Sigmoid colon (tissue), 6 donors: ENCODE measurements at regions not wholly inside any gene's neighbourhood (a gene's known extent, or its start where the extent isn't known, plus 50 kb on each side); places are given as distances from the start of the nearest gene placed in this dataset.

Source experiments
- DNase-seq: peaks from one replicate; pipeline ENCODE4 v3.0.0-alpha.2; 2019
- H3K27ac ChIP-seq, 4 donors: fragments of 200-600 bp; sonication (generic); one replicate each; pipeline ENCODE4 v1.5.1; 2016 to 2019; ENCODE audit warnings: mild to moderate bottlenecking in 1 of 4
- H3K27me3 ChIP-seq, 3 donors: fragments of 200-600 bp; sonication (generic); one replicate each; pipeline ENCODE4 v1.5.1; 2019; ENCODE audit warnings: mild to moderate bottlenecking in 1 of 3
- H3K36me3 ChIP-seq, 4 donors: fragments of 200-600 bp; sonication (generic); one replicate each; pipeline ENCODE4 v1.5.1; 2016 to 2019
- H3K4me1 ChIP-seq, 4 donors: fragments of 200-600 bp; sonication (generic); one replicate each; pipeline ENCODE4 v1.5.1; 2017 to 2019
- H3K4me3 ChIP-seq, 4 donors: fragments of 200-600 bp; sonication (generic); one replicate each; pipeline ENCODE4 v1.5.1; 2017 to 2019; ENCODE audit warnings: mild to moderate bottlenecking in 2 of 4, moderate library complexity in 1 of 4
- H3K9me3 ChIP-seq, 4 donors: fragments of 200-600 bp in 3 of 4; sonication (generic) in 3 of 4; one replicate each; pipeline versions ENCODE4 v1.5.1 to v1.6.1; 2013 to 2019
- EP300 ChIP-seq, 4 donors: sonication (generic); formaldehyde crosslinking; IDR thresholded peaks; one replicate each; pipeline ENCODE4 v1.6.1; 2017; ENCODE audit warnings: antibody characterized with exemption in 4 of 4
- POLR2A ChIP-seq, 2 donors: fragments of 450-650 bp; IDR thresholded peaks; one replicate each; pipeline ENCODE4 v1.6.1; 2016; ENCODE audit warnings: antibody characterized with exemption in 2 of 2, mild to moderate bottlenecking in 2 of 2, moderate library complexity in 2 of 2
- POLR2AphosphoS5 ChIP-seq, 4 donors: sonication (generic); formaldehyde crosslinking; IDR thresholded peaks; one replicate each; pipeline ENCODE4 v1.6.1; 2017; ENCODE audit warnings: antibody characterized with exemption in 4 of 4
- WGBS, 2 donors: extraction: QIAGEN DNeasy Blood & Tissue Kit; methylation state at CpG; one replicate each; pipeline ENCODE4 v1.1.7; 2013; 5-methylcytosine and 5-hydroxymethylcytosine counted together
- intact Hi-C: fragments of 100-400 bp; cut with DNase I; formaldehyde crosslinking; loops from one replicate; pipeline ENCODE4 v1.15.1; 2023
- TF ChIP-seq, protein P1 (sequence below), 4 experiments: fragments of 450-650 bp in 3 of 4; fragments of 200-600 bp in 1 of 4; IDR thresholded peaks; one replicate each; pipeline ENCODE4 v1.5.1; 2016 to 2019; ENCODE audit warnings: antibody characterized with exemption in 4 of 4, mild to moderate bottlenecking in 3 of 4, moderate library complexity in 2 of 4
- donor health status: healthy with polysubstance abuse.
- donor health status: healthy.

GRCh38 chr3:79864077-79864476, 96.3 kb upstream of the ROBO1 start:
- no peaks in the 10 kb centered on the region for H3K36me3 ChIP-seq
- no peak for TF ChIP-seq POLR2A (IDR thresholded peaks at IDR 0.05)
- TF ChIP-seq, protein P1, sequence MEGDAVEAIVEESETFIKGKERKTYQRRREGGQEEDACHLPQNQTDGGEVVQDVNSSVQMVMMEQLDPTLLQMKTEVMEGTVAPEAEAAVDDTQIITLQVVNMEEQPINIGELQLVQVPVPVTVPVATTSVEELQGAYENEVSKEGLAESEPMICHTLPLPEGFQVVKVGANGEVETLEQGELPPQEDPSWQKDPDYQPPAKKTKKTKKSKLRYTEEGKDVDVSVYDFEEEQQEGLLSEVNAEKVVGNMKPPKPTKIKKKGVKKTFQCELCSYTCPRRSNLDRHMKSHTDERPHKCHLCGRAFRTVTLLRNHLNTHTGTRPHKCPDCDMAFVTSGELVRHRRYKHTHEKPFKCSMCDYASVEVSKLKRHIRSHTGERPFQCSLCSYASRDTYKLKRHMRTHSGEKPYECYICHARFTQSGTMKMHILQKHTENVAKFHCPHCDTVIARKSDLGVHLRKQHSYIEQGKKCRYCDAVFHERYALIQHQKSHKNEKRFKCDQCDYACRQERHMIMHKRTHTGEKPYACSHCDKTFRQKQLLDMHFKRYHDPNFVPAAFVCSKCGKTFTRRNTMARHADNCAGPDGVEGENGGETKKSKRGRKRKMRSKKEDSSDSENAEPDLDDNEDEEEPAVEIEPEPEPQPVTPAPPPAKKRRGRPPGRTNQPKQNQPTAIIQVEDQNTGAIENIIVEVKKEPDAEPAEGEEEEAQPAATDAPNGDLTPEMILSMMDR (IDR thresholded peaks at IDR 0.05): no peak
- TF ChIP-seq POLR2AphosphoS5 (IDR thresholded peaks at IDR 0.05): no peak
- no peak for TF ChIP-seq EP300 (IDR thresholded peaks at IDR 0.05)
- H3K27me3 ChIP-seq: no peaks in the 10 kb centered on the region
- no peaks in the 10 kb centered on the region for H3K9me3 ChIP-seq
- no peak overlapping the region for H3K4me3 ChIP-seq
- DNase-seq: no peak
- intact Hi-C loops: no loop called here
- no peak overlapping the region for H3K27ac ChIP-seq
- no peaks in the 10 kb centered on the region for H3K4me1 ChIP-seq

DNA sequence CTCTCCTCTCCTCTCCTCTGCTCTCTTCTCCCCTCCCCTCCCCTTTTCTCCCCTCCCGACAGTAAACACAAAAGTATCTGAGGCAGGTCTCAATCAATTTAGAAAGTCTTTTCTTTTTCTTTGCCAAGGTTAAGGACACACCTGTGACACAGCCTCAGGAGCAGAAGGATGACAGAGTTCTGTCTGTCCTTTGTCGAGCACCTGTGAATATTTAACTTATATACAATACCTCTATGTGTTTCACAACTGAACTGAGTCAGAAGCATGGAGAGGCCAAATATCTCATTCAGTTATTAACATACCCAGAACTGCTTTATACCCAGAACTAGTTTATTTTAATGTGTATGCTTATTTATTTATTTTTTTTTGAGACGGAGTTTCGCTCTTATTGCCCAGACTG, 81.1 kb upstream of the ROBO1 start:
- H3K9me3 ChIP-seq: no peaks in the 10 kb centered on the region
- H3K4me1 ChIP-seq: no peaks in the 10 kb centered on the region
- no peaks in the 10 kb centered on the region for H3K27me3 ChIP-seq
- no peak overlapping the region for H3K4me3 ChIP-seq
- no peak overlapping the region for H3K27ac ChIP-seq
- no peaks in the 10 kb centered on the region for H3K36me3 ChIP-seq
- no peak for TF ChIP-seq EP300 (IDR thresholded peaks at IDR 0.05)
- TF ChIP-seq, protein P1 (IDR thresholded peaks at IDR 0.05): no peak
- TF ChIP-seq POLR2A (IDR thresholded peaks at IDR 0.05): no peak
- no peak for TF ChIP-seq POLR2AphosphoS5 (IDR thresholded peaks at IDR 0.05)
- intact Hi-C loops: no loop called here
- WGBS, 2 donors: 26 to 76% methylated on average over 4 of the region's 4 CpGs
- no peak for DNase-seq

- WGBS, 2 donors: 49 to 56% methylated on average over 3 of the region's 3 CpGs
- Histone ChIP-seq H3K36me3 (no peaks in the 10 kb centered on the region), H3K4me1 (no peaks in the 10 kb centered on the region), H3K27me3 (no peaks in the 10 kb centered on the region), H3K4me3 (no peak overlapping the region), H3K9me3 (no peaks in the 10 kb centered on the region), H3K27ac (no peak overlapping the region)
- intact Hi-C loops: no loop called here
- TF ChIP-seq, protein P1 (IDR thresholded peaks at IDR 0.05): no peak
- no peak for TF ChIP-seq POLR2A (IDR thresholded peaks at IDR 0.05)
- no peak for TF ChIP-seq POLR2AphosphoS5 (IDR thresholded peaks at IDR 0.05)
- no peak for TF ChIP-seq EP300 (IDR thresholded peaks at IDR 0.05)
- no peak for DNase-seq
These were observed 80.1 kb upstream of the ROBO1 start for GRCh38 chr3:79847928-79848327.

DNA sequence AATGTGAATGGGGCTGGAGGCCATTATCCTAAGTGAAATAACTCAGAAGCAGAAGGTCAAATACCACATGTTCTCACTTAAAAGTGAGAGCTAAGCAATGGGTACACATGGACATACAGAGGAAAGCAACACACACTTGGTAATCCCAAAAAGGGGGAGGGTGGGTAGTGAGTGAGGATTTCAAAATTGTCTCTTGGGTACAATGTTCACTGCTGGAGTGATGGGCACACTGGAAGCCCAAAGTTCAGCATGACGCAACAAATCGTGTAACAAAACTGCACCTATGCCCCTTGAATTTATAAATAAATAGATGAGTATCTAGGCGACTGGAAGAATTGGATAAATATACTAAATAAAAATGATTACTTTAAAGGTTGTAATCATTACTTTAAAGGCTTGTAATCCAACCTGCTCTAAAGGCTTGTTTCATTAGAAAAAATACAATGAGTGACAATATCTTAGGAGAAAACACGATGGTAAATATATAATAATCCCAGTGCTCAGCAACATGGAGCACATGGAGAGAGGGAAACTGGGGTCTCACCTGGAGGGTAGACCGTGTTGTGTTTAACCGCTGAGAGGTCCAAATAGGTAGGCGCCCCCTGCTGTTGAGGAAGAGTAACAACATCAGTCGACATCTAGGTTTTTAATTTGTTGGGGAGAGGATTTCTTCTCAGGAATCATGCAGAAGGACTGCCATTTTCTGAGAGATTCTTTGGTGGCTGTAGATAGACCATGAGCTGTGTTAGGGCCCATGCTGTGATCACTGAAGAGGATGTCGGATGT, 78.5 kb upstream of the ROBO1 start:
- TF ChIP-seq EP300 (IDR thresholded peaks at IDR 0.05) (no peak), POLR2AphosphoS5 (IDR thresholded peaks at IDR 0.05) (no peak), POLR2A (IDR thresholded peaks at IDR 0.05) (no peak)
- TF ChIP-seq, protein P1 (IDR thresholded peaks at IDR 0.05): no peak
- H3K9me3 ChIP-seq: no peaks in the 10 kb centered on the region
- H3K4me1 ChIP-seq: no peaks in the 10 kb centered on the region
- intact Hi-C loops: no loop called here
- no peaks in the 10 kb centered on the region for H3K27me3 ChIP-seq
- H3K4me3 ChIP-seq: no peak overlapping the region
- 61 to 67% methylated on average over 9 of the region's 9 CpGs for WGBS, 2 donors
- DNase-seq: no peak
- H3K36me3 ChIP-seq: no peaks in the 10 kb centered on the region
- no peak overlapping the region for H3K27ac ChIP-seq

- H3K36me3 ChIP-seq: no peaks in the 10 kb centered on the region
- no peak for TF ChIP-seq EP300 (IDR thresholded peaks at IDR 0.05)
- no peak for TF ChIP-seq POLR2AphosphoS5 (IDR thresholded peaks at IDR 0.05)
- TF ChIP-seq, protein P1 (IDR thresholded peaks at IDR 0.05): no peak
- TF ChIP-seq POLR2A (IDR thresholded peaks at IDR 0.05): no peak
- no peak overlapping the region for H3K27ac ChIP-seq
- DNase-seq: no peak
- no peaks in the 10 kb centered on the region for H3K4me1 ChIP-seq
- 89 to 96% methylated on average over 4 of the region's 4 CpGs for WGBS, 2 donors
- no peak overlapping the region for H3K4me3 ChIP-seq
- H3K9me3 ChIP-seq: no peaks in the 10 kb centered on the region
- no peaks in the 10 kb centered on the region for H3K27me3 ChIP-seq
- intact Hi-C loops: no loop called here
These were observed 77.7 kb upstream of the ROBO1 start for GRCh38 chr3:79845546-79845945.
